Liver (tissue), 8 donors: ENCODE measurements at regions not wholly inside any gene's neighbourhood (a gene's known extent, or its start where the extent isn't known, plus 50 kb on each side); places are given as distances from the start of the nearest gene placed in this dataset.

ENCODE experiments used
- DNase-seq: peaks from one replicate; pipeline ENCODE4 v3.0.0-alpha.2; 2017; ENCODE audit warnings: low spot score
- H3K27ac ChIP-seq, 2 donors: one replicate each; pipeline ENCODE4 v1.7.0; 2013; ENCODE audit warnings: inconsistent platforms in 2 of 2, low read length in 2 of 2, control low read depth in 1 of 2, low read depth in 1 of 2, mild to moderate bottlenecking in 1 of 2
- H3K27me3 ChIP-seq, 4 donors: one replicate each; pipeline versions ENCODE4 v1.6.1 to v1.7.0; 2013; ENCODE audit warnings: low read length in 3 of 4, inconsistent platforms in 1 of 4, mild to moderate bottlenecking in 1 of 4, moderate library complexity in 1 of 4; ENCODE audit not compliant: control insufficient read depth in 4 of 4, insufficient read depth in 4 of 4
- H3K36me3 ChIP-seq, 4 donors: one replicate each; pipeline versions ENCODE4 v1.6.1 to v1.7.0; 2013; ENCODE audit warnings: low read length in 3 of 4, mild to moderate bottlenecking in 3 of 4, low read depth in 1 of 4, moderate library complexity in 1 of 4; ENCODE audit not compliant: control insufficient read depth in 4 of 4, insufficient read depth in 3 of 4
- H3K4me1 ChIP-seq, 4 donors: one replicate each; pipeline versions ENCODE4 v1.6.1 to v1.7.0; 2013; ENCODE audit warnings: low read length in 3 of 4, mild to moderate bottlenecking in 3 of 4, moderate library complexity in 1 of 4; ENCODE audit not compliant: control insufficient read depth in 4 of 4, insufficient read depth in 4 of 4
- H3K4me3 ChIP-seq, 3 donors: one replicate each; pipeline versions ENCODE4 v1.6.1 to v1.7.0; 2013; ENCODE audit warnings: low read length in 3 of 3, control low read depth in 1 of 3, low read depth in 1 of 3, mild to moderate bottlenecking in 1 of 3
- H3K9ac ChIP-seq, 2 donors: one replicate each; pipeline ENCODE4 v1.7.0; 2013; ENCODE audit warnings: low read length in 2 of 2, mild to moderate bottlenecking in 2 of 2, moderate library complexity in 2 of 2, control low read depth in 1 of 2, low read depth in 1 of 2
- H3K9me3 ChIP-seq, 4 donors: one replicate each; pipeline versions ENCODE4 v1.6.1 to v1.7.0; 2013; ENCODE audit warnings: low read length in 3 of 4; ENCODE audit not compliant: control insufficient read depth in 4 of 4
- CTCF ChIP-seq: fragments of 150-350 bp; IDR thresholded peaks from 2 replicates; pipeline ENCODE4 v1.5.1; 2017; ENCODE audit warnings: improper control_type of control experiment, low read depth, low read length; ENCODE audit not compliant: missing input control
- EGR1 ChIP-seq, 2 donors: IDR thresholded peaks; 2 replicates each; pipeline ENCODE4 v1.6.1; 2016 to 2018; ENCODE audit warnings: antibody characterized with exemption in 2 of 2, low read depth in 2 of 2
- FOXA1 ChIP-seq: IDR thresholded peaks from 2 replicates; pipeline ENCODE4 v1.6.1; 2016; ENCODE audit warnings: antibody characterized with exemption
- FOXA2 ChIP-seq: IDR thresholded peaks from 2 replicates; pipeline ENCODE4 v1.6.1; 2016; ENCODE audit warnings: antibody characterized with exemption
- GABPA ChIP-seq, 2 donors: IDR thresholded peaks in 1 of 2; conservative IDR thresholded peaks in 1 of 2; 2 replicates each; pipeline ENCODE4 v1.6.1; 2016; ENCODE audit warnings: antibody characterized with exemption in 2 of 2, mild to moderate bottlenecking in 1 of 2, moderate library complexity in 1 of 2
- HNF4A ChIP-seq, 2 donors: conservative IDR thresholded peaks; 2 replicates each; pipeline ENCODE4 v1.6.1; 2016; ENCODE audit warnings: antibody characterized with exemption in 2 of 2, mild to moderate bottlenecking in 2 of 2
- HNF4G ChIP-seq: IDR thresholded peaks from 2 replicates; pipeline ENCODE4 v1.6.1; 2016; ENCODE audit warnings: antibody characterized with exemption
- JUND ChIP-seq, 2 donors: IDR thresholded peaks; 2 replicates each; pipeline ENCODE4 v1.6.1; 2016; ENCODE audit warnings: antibody characterized with exemption in 2 of 2
- MAX ChIP-seq: IDR thresholded peaks from 2 replicates; pipeline ENCODE4 v1.6.1; 2016; ENCODE audit warnings: antibody characterized with exemption
- NR2F2 ChIP-seq: IDR thresholded peaks from 2 replicates; pipeline ENCODE4 v1.6.1; 2016; ENCODE audit warnings: antibody characterized with exemption
- RAD21 ChIP-seq, 2 donors: IDR thresholded peaks; 2 replicates each; pipeline ENCODE4 v1.6.1; 2016; ENCODE audit warnings: antibody characterized with exemption in 2 of 2, mild to moderate bottlenecking in 2 of 2
- SP1 ChIP-seq: IDR thresholded peaks from 2 replicates; pipeline ENCODE4 v1.6.1; 2018; ENCODE audit warnings: antibody characterized with exemption, mild to moderate bottlenecking
- TAF1 ChIP-seq: conservative IDR thresholded peaks from 2 replicates; pipeline ENCODE4 v1.6.1; 2016; ENCODE audit warnings: antibody characterized with exemption, mild to moderate bottlenecking
- YY1 ChIP-seq: IDR thresholded peaks from 2 replicates; pipeline ENCODE4 v1.6.1; 2016; ENCODE audit warnings: antibody characterized with exemption, mild to moderate bottlenecking
- ZBTB33 ChIP-seq: IDR thresholded peaks from 2 replicates; pipeline ENCODE4 v1.6.1; 2016; ENCODE audit warnings: antibody characterized with exemption
- WGBS: extraction: QIAGEN DNeasy Blood & Tissue Kit; methylation state at CpG from one replicate; pipeline ENCODE4 v1.1.7; 2013; 5-methylcytosine and 5-hydroxymethylcytosine counted together
- TF ChIP-seq, protein P1 (sequence below): IDR thresholded peaks from 2 replicates; pipeline ENCODE4 v1.6.1; 2016; ENCODE audit warnings: antibody characterized with exemption
- TF ChIP-seq, protein P2 (sequence below): IDR thresholded peaks from 2 replicates; pipeline ENCODE4 v1.6.1; 2016; ENCODE audit warnings: antibody characterized with exemption, mild to moderate bottlenecking
- donor health status: healthy.
- donor health status: healthy.
- donor health status: healthy.
- donor health status: healthy.
- donor health status: healthy.

GRCh38 chr1:101301446-101302057 lies 64.7 kb downstream of the S1PR1 start:
- DNase-seq = no peak
- WGBS = 83% methylated on average over 6 of the region's 6 CpGs
- Histone ChIP-seq H3K4me3 (no peak overlapping the region), H3K27ac (no peak overlapping the region), H3K4me1 (no peaks in the 10 kb centered on the region), H3K36me3 (no peaks in the 10 kb centered on the region), H3K27me3 (no peaks in the 10 kb centered on the region), H3K9me3 (no peaks in the 10 kb centered on the region), H3K9ac (no peak overlapping the region)
- TF ChIP-seq YY1 (no peak), GABPA (IDR thresholded peaks at IDR 0.05 in 1 of 2, conservative IDR thresholded peaks at IDR 0.05 in 1 of 2) (no peak), EGR1 (IDR thresholded peaks at IDR 0.05; ENCODE audit: low read depth in 2 of 2) (no peak), MAX (no peak), FOXA2 (no peak), CTCF (no peak), TAF1 (no peak), JUND (IDR thresholded peaks at IDR 0.05) (no peak), ZBTB33 (no peak)

DNA sequence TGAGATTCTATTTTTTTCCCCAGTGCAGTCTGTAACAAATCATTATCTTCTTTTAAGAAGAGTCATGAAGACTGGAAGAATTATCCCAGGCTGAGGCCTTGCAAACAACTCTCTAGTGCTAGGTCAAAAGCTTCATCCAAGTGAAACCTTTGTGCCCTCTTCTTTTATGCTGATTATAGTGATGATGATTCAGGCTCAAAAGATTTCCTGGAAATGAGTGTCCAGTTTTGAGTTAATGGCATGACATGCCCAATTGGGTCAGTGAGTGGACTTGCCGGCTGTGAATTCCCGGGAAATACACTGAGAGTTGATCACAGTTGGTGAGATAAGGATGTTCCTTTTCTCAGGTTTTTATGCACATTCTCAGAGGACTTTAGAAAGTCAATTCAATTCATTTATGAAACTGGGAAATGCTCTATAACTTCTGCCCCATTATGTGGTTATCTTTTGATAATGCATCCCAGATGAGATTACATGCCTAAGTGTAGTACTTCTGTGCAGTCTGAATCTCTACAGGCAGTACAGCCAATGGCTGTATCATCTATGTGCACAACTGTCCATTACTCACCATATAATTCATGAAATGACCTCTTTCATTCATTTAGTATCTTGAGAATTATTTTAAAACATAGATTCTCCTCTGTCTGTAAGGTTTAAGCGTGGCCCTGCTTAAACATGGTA lies 66.2 kb downstream of the S1PR1 start:
- no peaks in the 10 kb centered on the region for H3K27me3 ChIP-seq

More for the DNA sequence above, 66.2 kb downstream of the S1PR1 start:
- whole genome bisulfite sequencing = 78% methylated on average over 3 of the region's 3 CpGs
- no peak for TF ChIP-seq FOXA2
- no peak for TF ChIP-seq HNF4A (conservative IDR thresholded peaks at IDR 0.05)
- no peak for TF ChIP-seq FOXA1
- TF ChIP-seq EGR1 (IDR thresholded peaks at IDR 0.05; ENCODE audit: low read depth in 2 of 2) = no peak
- TF ChIP-seq RAD21 (IDR thresholded peaks at IDR 0.05) = no peak
- no peak for TF ChIP-seq NR2F2
- TF ChIP-seq JUND (IDR thresholded peaks at IDR 0.05) = no peak
- TF ChIP-seq TAF1 = no peak
- TF ChIP-seq HNF4G = no peak
- TF ChIP-seq ZBTB33 = no peak
- TF ChIP-seq, protein P1, sequence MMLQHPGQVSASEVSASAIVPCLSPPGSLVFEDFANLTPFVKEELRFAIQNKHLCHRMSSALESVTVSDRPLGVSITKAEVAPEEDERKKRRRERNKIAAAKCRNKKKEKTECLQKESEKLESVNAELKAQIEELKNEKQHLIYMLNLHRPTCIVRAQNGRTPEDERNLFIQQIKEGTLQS = no peak
- no peak for TF ChIP-seq SP1
- TF ChIP-seq YY1 = no peak
- TF ChIP-seq, protein P2, sequence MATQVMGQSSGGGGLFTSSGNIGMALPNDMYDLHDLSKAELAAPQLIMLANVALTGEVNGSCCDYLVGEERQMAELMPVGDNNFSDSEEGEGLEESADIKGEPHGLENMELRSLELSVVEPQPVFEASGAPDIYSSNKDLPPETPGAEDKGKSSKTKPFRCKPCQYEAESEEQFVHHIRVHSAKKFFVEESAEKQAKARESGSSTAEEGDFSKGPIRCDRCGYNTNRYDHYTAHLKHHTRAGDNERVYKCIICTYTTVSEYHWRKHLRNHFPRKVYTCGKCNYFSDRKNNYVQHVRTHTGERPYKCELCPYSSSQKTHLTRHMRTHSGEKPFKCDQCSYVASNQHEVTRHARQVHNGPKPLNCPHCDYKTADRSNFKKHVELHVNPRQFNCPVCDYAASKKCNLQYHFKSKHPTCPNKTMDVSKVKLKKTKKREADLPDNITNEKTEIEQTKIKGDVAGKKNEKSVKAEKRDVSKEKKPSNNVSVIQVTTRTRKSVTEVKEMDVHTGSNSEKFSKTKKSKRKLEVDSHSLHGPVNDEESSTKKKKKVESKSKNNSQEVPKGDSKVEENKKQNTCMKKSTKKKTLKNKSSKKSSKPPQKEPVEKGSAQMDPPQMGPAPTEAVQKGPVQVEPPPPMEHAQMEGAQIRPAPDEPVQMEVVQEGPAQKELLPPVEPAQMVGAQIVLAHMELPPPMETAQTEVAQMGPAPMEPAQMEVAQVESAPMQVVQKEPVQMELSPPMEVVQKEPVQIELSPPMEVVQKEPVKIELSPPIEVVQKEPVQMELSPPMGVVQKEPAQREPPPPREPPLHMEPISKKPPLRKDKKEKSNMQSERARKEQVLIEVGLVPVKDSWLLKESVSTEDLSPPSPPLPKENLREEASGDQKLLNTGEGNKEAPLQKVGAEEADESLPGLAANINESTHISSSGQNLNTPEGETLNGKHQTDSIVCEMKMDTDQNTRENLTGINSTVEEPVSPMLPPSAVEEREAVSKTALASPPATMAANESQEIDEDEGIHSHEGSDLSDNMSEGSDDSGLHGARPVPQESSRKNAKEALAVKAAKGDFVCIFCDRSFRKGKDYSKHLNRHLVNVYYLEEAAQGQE = no peak
- TF ChIP-seq MAX = no peak
- H3K9ac ChIP-seq = no peak overlapping the region
- no peak overlapping the region for H3K27ac ChIP-seq
- DNase-seq = no peak
- H3K4me3 ChIP-seq = no peak overlapping the region
- H3K9me3 ChIP-seq = no peaks in the 10 kb centered on the region
- H3K4me1 ChIP-seq = no peaks in the 10 kb centered on the region
- H3K36me3 ChIP-seq = no peaks in the 10 kb centered on the region
